GM23338 (cell line): ENCODE measurements at regions not wholly inside any gene's neighbourhood (a gene's known extent, or its start where the extent isn't known, plus 50 kb on each side); places are given as distances from the start of the nearest gene placed in this dataset.

Experiments used
- ATAC-seq: fragments of 200-7000 bp; cut with Tn5 transposase; 3 replicates; pipeline ENCODE4 v1.9.1; 2020
- DNase-seq: peaks from one replicate; pipeline ENCODE4 v3.0.0-alpha.2; 2015; ENCODE audit warnings: low spot score
- H2AFZ ChIP-seq: fragments of 200-600 bp; sonication (generic); 2 replicates; pipeline ENCODE4 v1.8.0; 2016; ENCODE audit warnings: antibody characterized with exemption, mild to moderate bottlenecking, moderate library complexity
- H3F3A ChIP-seq: fragments of 200-600 bp; sonication (generic); replicated peaks from 2 replicates; pipeline ENCODE4 v1.8.0; 2017; ENCODE audit warnings: antibody characterized with exemption, mixed run types, low read depth
- H3K27ac ChIP-seq: fragments of 200-600 bp; sonication (generic); 2 replicates; pipeline ENCODE4 v1.6.1; 2016; ENCODE audit warnings: low read depth
- H3K27me3 ChIP-seq: fragments of 200-600 bp; sonication (generic); 2 replicates; pipeline ENCODE4 v1.8.0; 2016; ENCODE audit warnings: mild to moderate bottlenecking, mixed run types, moderate library complexity; ENCODE audit not compliant: insufficient read depth
- H3K36me3 ChIP-seq: fragments of 200-600 bp; sonication (generic); 2 replicates; pipeline ENCODE4 v1.8.0; 2016; ENCODE audit warnings: mild to moderate bottlenecking; ENCODE audit not compliant: insufficient read depth
- H3K4me1 ChIP-seq: fragments of 200-600 bp; sonication (generic); 2 replicates; pipeline ENCODE4 v1.8.0; 2016; ENCODE audit warnings: mild to moderate bottlenecking, moderate library complexity; ENCODE audit not compliant: insufficient read depth
- H3K4me2 ChIP-seq: fragments of 200-600 bp; sonication (generic); 2 replicates; pipeline ENCODE4 v1.7.1; 2017; ENCODE audit warnings: mixed run types
- H3K4me3 ChIP-seq: fragments of 200-600 bp; sonication (generic); 2 replicates; pipeline ENCODE4 v1.6.1; 2016; ENCODE audit warnings: mixed run types
- H3K79me2 ChIP-seq: fragments of 200-600 bp; sonication (generic); replicated peaks from 2 replicates; pipeline ENCODE4 v1.8.0; 2017; ENCODE audit warnings: mild to moderate bottlenecking; ENCODE audit not compliant: insufficient read depth
- H3K9me2 ChIP-seq: fragments of 200-600 bp; sonication (generic); 2 replicates; pipeline ENCODE4 v1.8.0; 2017; ENCODE audit not compliant: insufficient read depth
- H4K20me1 ChIP-seq: fragments of 200-600 bp; sonication (generic); replicated peaks from 2 replicates; pipeline ENCODE4 v1.8.0; 2017; ENCODE audit warnings: mild to moderate bottlenecking; ENCODE audit not compliant: insufficient read depth
- H3K27ac Mint-ChIP-seq: 2 replicates; pipeline ENCODE4 v1.8.0; 2020; ENCODE audit warnings: inconsistent platforms, mild to moderate bottlenecking, moderate library complexity, mixed read lengths
- H3K27me3 Mint-ChIP-seq: 3 replicates; pipeline ENCODE4 v1.8.0; 2022; ENCODE audit warnings: low read depth, mild to moderate bottlenecking, moderate library complexity, mixed read lengths, inconsistent platforms; ENCODE audit not compliant: insufficient read depth, poor library complexity
- H3K36me3 Mint-ChIP-seq: 3 replicates; pipeline ENCODE4 v1.8.0; 2021; ENCODE audit warnings: low read depth, mild to moderate bottlenecking, inconsistent platforms, moderate library complexity, mixed read lengths
- H3K4me1 Mint-ChIP-seq: 3 replicates; pipeline ENCODE4 v1.8.0; 2020; ENCODE audit warnings: mild to moderate bottlenecking, inconsistent platforms, mixed read lengths
- H3K4me3 Mint-ChIP-seq: 3 replicates; pipeline ENCODE4 v1.8.0; 2021; ENCODE audit warnings: moderate library complexity, mild to moderate bottlenecking, inconsistent platforms, mixed read lengths
- H3K9me3 Mint-ChIP-seq: 3 replicates; pipeline ENCODE4 v1.8.0; 2020; ENCODE audit warnings: moderate library complexity, mild to moderate bottlenecking, inconsistent platforms, mixed read lengths
- CREB1 ChIP-seq: fragments of 250-450 bp; sonication (Bioruptor Pico); IDR thresholded peaks from 2 replicates; pipeline ENCODE4 v1.5.0; 2020; ENCODE audit warnings: low read depth, mild to moderate bottlenecking, moderate library complexity
- JUNB ChIP-seq: IDR thresholded peaks from one replicate; pipeline ENCODE4 v1.6.1; 2016; ENCODE audit warnings: antibody characterized with exemption; ENCODE audit not compliant: unreplicated experiment
- POLR2AphosphoS5 ChIP-seq: IDR thresholded peaks from 2 replicates; pipeline ENCODE4 v1.6.1; 2016; ENCODE audit warnings: antibody characterized with exemption, low read depth
- REST ChIP-seq: IDR thresholded peaks from one replicate; pipeline ENCODE4 v1.6.1; 2018; ENCODE audit warnings: antibody characterized with exemption; ENCODE audit not compliant: unreplicated experiment
- ZNF114 ChIP-seq: fragments of 250-450 bp; sonication (Bioruptor Pico); IDR thresholded peaks from 2 replicates; pipeline ENCODE4 v1.5.0; 2020; ENCODE audit warnings: mild to moderate bottlenecking, moderate library complexity
- ZNF331 ChIP-seq: fragments of 250-450 bp; sonication (Bioruptor Pico); IDR thresholded peaks from 2 replicates; pipeline ENCODE4 v1.5.0; 2020; ENCODE audit warnings: low read depth, mild to moderate bottlenecking, moderate library complexity
- ZNF462 ChIP-seq: fragments of 250-450 bp; sonication (Bioruptor Pico); IDR thresholded peaks from 2 replicates; pipeline ENCODE4 v1.5.0; 2020; ENCODE audit warnings: mild to moderate bottlenecking, moderate library complexity
- TF ChIP-seq, protein P1 (sequence below), 2 experiments: fragments of 200-600 bp in 1 of 2; sonication (generic) in 1 of 2; conservative IDR thresholded peaks; 2 replicates each; pipeline versions ENCODE4 v1.5.1 to v1.6.1; 2016 to 2017; ENCODE audit warnings: antibody characterized with exemption in 2 of 2, low read depth in 2 of 2, mild to moderate bottlenecking in 2 of 2, moderate library complexity in 1 of 2

DNA sequence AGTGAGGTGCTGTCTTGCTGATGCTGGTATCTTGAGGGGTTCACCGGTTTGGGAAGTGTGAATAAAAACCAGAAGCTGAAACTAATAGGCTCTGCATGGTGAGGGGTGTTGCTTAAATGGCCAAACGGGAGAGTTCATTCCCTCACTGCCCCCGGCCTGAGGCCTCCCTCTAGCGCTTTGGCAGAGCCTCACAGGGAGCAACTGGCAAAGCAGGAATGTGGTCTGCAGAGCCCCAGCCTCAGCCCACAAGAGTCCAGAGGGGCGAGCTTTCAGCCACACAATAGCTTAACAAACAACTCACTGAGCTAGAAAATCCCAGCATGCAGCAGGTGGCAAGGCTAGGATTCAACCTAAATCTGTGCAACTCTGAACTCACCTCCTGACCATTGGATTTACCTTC lies 234.8 kb downstream of the MED10 start:
- no peaks in the 10 kb centered on the region for H3K36me3 ChIP-seq
- H3K79me2 ChIP-seq, result no peaks in the 10 kb centered on the region
- no peaks in the 10 kb centered on the region for H3K36me3 Mint-ChIP-seq
- H3K27ac Mint-ChIP-seq, result no peak overlapping the region
- peaks cover 8% of the 10 kb centered on the region for H3K4me1 Mint-ChIP-seq
- no peaks in the 10 kb centered on the region for H3K27me3 Mint-ChIP-seq
- no peaks in the 10 kb centered on the region for H3F3A ChIP-seq
- H3K27me3 ChIP-seq, result no peaks in the 10 kb centered on the region
- no peak for TF ChIP-seq CREB1 (CRISPR knock-in tag)
- TF ChIP-seq, protein P1, sequence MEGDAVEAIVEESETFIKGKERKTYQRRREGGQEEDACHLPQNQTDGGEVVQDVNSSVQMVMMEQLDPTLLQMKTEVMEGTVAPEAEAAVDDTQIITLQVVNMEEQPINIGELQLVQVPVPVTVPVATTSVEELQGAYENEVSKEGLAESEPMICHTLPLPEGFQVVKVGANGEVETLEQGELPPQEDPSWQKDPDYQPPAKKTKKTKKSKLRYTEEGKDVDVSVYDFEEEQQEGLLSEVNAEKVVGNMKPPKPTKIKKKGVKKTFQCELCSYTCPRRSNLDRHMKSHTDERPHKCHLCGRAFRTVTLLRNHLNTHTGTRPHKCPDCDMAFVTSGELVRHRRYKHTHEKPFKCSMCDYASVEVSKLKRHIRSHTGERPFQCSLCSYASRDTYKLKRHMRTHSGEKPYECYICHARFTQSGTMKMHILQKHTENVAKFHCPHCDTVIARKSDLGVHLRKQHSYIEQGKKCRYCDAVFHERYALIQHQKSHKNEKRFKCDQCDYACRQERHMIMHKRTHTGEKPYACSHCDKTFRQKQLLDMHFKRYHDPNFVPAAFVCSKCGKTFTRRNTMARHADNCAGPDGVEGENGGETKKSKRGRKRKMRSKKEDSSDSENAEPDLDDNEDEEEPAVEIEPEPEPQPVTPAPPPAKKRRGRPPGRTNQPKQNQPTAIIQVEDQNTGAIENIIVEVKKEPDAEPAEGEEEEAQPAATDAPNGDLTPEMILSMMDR (conservative IDR thresholded peaks at IDR 0.05; ENCODE audit: low read depth in 2 of 2), result peak; percentile 24 to 41
- no peak overlapping the region for H3K4me3 ChIP-seq
- ATAC-seq, result peak; percentile 98
- H3K4me3 Mint-ChIP-seq, result no peak overlapping the region
- peak; percentile 39 for DNase-seq
- no peak overlapping the region for H2AFZ ChIP-seq
- H3K27ac ChIP-seq, result no peak overlapping the region
- no peak overlapping the region for H3K4me2 ChIP-seq
- H3K9me3 Mint-ChIP-seq, result peaks cover 3% of the 10 kb centered on the region; the same call in 1 of the 3 replicates
- no peaks in the 10 kb centered on the region for H3K9me2 ChIP-seq
- H4K20me1 ChIP-seq, result no peaks in the 10 kb centered on the region
- 0 out of 2 replicates have a peak, but pooled peaks cover 3% of the 10 kb centered on the region for H3K4me1 ChIP-seq

GRCh38 chr5:6142353-6142752 lies 236.0 kb downstream of the MED10 start:
- H4K20me1 ChIP-seq, result no peaks in the 10 kb centered on the region
- H3K79me2 ChIP-seq, result no peaks in the 10 kb centered on the region
- H3K36me3 ChIP-seq, result no peaks in the 10 kb centered on the region
- no peaks in the 10 kb centered on the region for H3K36me3 Mint-ChIP-seq
- no peaks in the 10 kb centered on the region for H3F3A ChIP-seq
- no peaks in the 10 kb centered on the region for H3K27me3 Mint-ChIP-seq
- H3K27ac ChIP-seq, result no peak overlapping the region
- H3K4me2 ChIP-seq, result no peak overlapping the region
- no peaks in the 10 kb centered on the region for H3K27me3 ChIP-seq
- 0 out of 2 replicates have a peak, but pooled peaks cover 3% of the 10 kb centered on the region for H3K4me1 ChIP-seq
- no peak overlapping the region for H3K27ac Mint-ChIP-seq
- no peak for DNase-seq
- H3K9me2 ChIP-seq, result no peaks in the 10 kb centered on the region
- H3K9me3 Mint-ChIP-seq, result peaks cover 6% of the 10 kb centered on the region; the same call in 2 of the 3 replicates
- no peak for ATAC-seq
- no peak overlapping the region for H2AFZ ChIP-seq
- peaks cover 8% of the 10 kb centered on the region for H3K4me1 Mint-ChIP-seq
- H3K4me3 Mint-ChIP-seq, result no peak overlapping the region
- no peak overlapping the region for H3K4me3 ChIP-seq
- TF ChIP-seq CREB1 (CRISPR knock-in tag) (no peak), ZNF114 (no peak), ZNF331 (CRISPR knock-in tag) (no peak), ZNF462 (CRISPR knock-in tag) (no peak), REST (no peak), JUNB (no peak), POLR2AphosphoS5 (no peak)
- TF ChIP-seq, protein P1 (conservative IDR thresholded peaks at IDR 0.05; ENCODE audit: low read depth in 2 of 2), result no peak
